ENCODE measurements at regions not wholly inside any gene's neighbourhood (a gene's known extent, or its start where the extent isn't known, plus 50 kb on each side); places are given as distances from the start of the nearest gene placed in this dataset.

DNA sequence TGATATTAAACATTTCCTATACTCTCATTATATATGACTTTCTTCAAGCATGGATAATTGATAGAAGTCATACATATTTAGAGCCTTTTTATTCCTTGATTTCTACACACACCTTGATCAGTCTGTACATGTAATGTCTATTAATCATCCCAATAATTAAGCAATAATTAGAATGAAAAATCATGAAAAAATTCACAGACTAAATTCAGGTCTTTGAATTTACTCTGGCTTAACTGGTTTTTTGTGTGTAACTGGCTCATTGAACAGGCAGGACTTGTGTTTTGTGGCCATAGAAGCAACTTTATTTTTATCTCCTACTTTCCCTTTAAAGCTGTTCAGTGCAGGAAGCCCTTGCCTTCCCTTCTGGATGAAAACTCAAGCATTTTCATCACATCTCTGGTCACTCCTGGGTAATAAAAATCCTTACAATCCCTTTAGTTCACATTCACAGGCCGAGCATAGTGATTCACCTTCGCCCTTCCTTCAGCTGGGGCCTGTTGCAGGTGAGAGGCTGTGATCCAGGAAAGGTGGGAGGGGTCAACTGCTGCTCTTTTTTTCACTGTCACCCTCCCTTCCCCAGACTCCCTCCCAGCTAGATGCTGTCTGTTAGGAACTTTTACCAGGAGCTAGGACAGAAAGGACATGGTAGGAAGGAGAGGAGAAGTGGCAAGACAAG, 58.0 kb upstream of the ITSN2 start:
- no peak for DNase-seq (ENCODE audit: low spot score)
- POLR2A ChIA-PET (ENCODE audit: low non-redundant PET) = no interaction called here
- H3K27ac ChIP-seq = no peak overlapping the region
- CTCF ChIA-PET = interaction anchor here (0.6 kb wide), 1 partner anchor 9 kb away, joined by 6 read pairs; no protein-coding TSS in a partner anchor
- TF ChIP-seq, protein P1, sequence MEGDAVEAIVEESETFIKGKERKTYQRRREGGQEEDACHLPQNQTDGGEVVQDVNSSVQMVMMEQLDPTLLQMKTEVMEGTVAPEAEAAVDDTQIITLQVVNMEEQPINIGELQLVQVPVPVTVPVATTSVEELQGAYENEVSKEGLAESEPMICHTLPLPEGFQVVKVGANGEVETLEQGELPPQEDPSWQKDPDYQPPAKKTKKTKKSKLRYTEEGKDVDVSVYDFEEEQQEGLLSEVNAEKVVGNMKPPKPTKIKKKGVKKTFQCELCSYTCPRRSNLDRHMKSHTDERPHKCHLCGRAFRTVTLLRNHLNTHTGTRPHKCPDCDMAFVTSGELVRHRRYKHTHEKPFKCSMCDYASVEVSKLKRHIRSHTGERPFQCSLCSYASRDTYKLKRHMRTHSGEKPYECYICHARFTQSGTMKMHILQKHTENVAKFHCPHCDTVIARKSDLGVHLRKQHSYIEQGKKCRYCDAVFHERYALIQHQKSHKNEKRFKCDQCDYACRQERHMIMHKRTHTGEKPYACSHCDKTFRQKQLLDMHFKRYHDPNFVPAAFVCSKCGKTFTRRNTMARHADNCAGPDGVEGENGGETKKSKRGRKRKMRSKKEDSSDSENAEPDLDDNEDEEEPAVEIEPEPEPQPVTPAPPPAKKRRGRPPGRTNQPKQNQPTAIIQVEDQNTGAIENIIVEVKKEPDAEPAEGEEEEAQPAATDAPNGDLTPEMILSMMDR (conservative IDR thresholded peaks at IDR 0.05; ENCODE audit: low read depth) = no peak

DNA sequence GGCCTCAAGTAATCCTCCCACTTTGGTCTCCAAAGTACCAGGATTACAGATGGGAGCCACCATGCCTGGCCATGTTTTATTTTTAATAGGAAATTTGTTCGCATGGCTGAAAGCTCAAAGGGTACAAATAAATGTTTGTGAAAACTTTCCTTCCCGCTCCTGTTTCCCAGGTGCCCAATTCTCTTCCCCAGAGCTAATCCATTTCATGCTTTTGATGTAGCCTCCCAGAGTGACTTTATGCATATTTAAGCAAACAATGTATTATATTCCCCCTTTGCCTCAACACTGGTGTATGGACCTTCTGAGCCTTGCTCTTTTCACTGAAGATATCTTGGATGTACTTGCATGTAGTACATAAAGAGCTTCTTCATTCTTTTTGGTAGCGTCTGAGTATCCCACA, 52.5 kb upstream of the ITSN2 start:
- DNase-seq (ENCODE audit: low spot score) = no peak
- no peak overlapping the region for H3K27ac ChIP-seq
- ChIA-PET CTCF (interaction anchor here (0.7 kb wide), 2 partner anchors 157 to 476 kb away, joined by 3 read pairs; no protein-coding TSS in a partner anchor), POLR2A (ENCODE audit: low non-redundant PET) (no interaction called here)
- TF ChIP-seq, protein P1 (conservative IDR thresholded peaks at IDR 0.05; ENCODE audit: low read depth) = no peak

DNA sequence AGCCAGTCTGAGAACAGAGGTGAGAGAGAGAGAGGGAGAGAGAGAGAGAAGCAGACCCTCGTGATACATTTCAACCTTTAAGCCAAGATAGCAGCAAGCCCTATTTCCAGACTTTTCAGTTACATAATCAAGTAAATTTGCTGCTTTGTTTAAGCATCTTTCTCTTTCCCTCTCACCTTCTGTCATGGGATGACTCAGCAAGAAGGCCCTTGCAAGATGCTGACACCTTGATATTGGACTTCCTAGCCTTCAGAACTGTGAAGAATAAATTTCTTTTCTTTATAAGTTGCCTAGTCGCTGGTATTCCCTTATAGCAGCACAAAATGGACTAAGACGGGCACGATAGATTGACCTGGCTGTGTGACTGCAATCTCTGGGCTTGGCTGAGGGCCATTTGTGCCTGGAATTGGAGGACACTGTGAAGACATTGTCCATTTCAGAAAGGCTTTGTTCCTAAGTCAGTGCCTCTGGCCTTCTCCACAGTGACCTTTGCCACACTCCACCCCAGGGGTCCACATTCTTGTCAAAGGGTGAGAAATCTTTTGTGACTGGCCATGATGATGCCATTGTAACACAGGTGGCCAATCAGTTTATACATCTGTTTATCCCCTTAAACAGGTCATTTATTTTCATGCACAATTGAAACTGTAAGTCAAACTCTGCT, 51.3 kb upstream of the ITSN2 start:
- POLR2A ChIA-PET (ENCODE audit: low non-redundant PET) = no interaction called here
- CTCF ChIA-PET = interaction anchor here (0.7 to 3.1 kb wide), 3 partner anchors 403 to 490 kb away, joined by 3 to 22 read pairs (median 6); no protein-coding TSS in a partner anchor
- H3K27ac ChIP-seq = no peak overlapping the region
- no peak for DNase-seq (ENCODE audit: low spot score)
- TF ChIP-seq, protein P1 (conservative IDR thresholded peaks at IDR 0.05; ENCODE audit: low read depth) = no peak

DNA sequence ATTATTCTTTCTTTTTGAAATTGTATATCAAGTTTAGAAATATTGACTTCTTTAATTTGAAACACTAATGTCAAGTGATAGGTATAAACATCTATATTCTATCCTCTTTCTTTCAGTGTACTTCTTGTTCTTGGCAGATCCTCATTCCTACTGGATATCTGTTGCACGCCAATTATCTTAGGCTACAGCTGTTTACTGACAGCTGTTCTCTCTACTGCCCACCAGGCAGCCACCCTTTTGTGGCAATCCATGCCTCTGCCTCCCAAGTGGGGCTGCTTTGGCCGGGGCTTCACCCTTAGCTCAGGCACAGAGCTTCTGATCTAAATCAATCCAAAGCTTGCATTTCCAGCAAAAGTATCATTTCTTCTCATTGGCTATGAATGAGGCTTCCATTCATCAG, 50.6 kb upstream of the ITSN2 start:
- TF ChIP-seq, protein P1 (conservative IDR thresholded peaks at IDR 0.05; ENCODE audit: low read depth) = no peak
- no peak overlapping the region for H3K27ac ChIP-seq
- CTCF ChIA-PET = interaction anchor here (0.7 to 3.1 kb wide), 6 partner anchors 12 to 491 kb away, joined by 3 to 22 read pairs (median 4); no protein-coding TSS in a partner anchor
- DNase-seq (ENCODE audit: low spot score) = no peak
- POLR2A ChIA-PET (ENCODE audit: low non-redundant PET) = no interaction called here

DNA sequence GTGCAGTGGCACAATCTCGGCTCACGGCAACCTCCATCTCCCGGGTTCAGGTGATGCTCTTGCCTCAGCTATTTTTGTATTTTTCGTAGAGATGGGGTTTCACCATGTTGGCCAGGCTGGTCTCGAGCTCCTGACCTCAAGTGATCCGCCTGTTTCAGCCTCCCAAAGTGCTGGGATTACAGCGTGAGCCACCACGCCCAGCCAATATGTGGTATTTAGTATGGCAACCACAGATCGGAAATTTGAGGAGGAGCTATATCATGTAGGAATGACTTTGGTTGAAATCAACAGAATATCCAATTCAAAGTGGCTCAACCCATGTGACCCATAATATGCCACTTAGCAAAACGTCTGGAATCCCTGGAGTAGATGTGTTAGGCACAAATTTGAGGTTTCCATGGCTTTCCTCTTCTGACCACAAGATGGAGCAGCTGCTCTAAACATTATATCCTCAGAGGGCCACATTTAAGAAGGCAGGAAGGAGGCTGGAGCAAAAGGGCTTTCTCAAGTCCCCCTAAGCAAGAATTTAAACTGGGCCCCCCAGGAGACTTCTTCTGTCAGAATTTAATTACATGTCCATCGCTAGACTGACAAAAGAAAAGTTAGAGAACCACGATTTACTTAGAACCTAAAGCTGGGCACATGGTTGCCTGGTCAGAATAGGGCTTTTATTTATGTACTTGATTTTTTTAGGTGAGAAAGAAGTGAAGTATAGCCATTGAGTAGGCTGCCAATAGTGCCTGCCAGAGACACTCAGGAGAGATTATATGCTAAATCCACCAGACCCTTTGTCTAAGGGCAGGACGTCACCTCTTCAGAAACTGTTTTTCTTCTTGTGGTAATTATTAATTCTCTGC, 49.6 kb upstream of the ITSN2 start:
- TF ChIP-seq, protein P1 (conservative IDR thresholded peaks at IDR 0.05; ENCODE audit: low read depth) = peak; percentile 80
- DNase-seq (ENCODE audit: low spot score) = peak; percentile 67
- H3K27ac ChIP-seq = no peak overlapping the region
- ChIA-PET POLR2A (ENCODE audit: low non-redundant PET) (no interaction called here), CTCF (interaction anchor here (0.5 to 3.1 kb wide), 14 partner anchors 13 to 1779 kb away, joined by 3 to 22 read pairs (median 4); partner anchors contain the start of genes CENPO and PTRHD1)
